Cardiac muscle cell (in vitro differentiated cells and primary cell): ENCODE measurements at regions not wholly inside any gene's neighbourhood (a gene's known extent, or its start where the extent isn't known, plus 50 kb on each side); places are given as distances from the start of the nearest gene placed in this dataset.

ENCODE experiments used
- DNase-seq, 2 donors: peaks; one replicate each; pipeline versions ENCODE4 v3.0.0 to v3.0.0-alpha.2; 2010 to 2017; ENCODE audit warnings: low read depth in 1 of 2, low spot score in 1 of 2
- H3K27ac ChIP-seq: fragments of 200-600 bp; sonication (generic); 2 replicates; pipeline ENCODE4 v1.5.1; 2016
- H3K27me3 ChIP-seq: fragments of 200-600 bp; sonication (generic); 2 replicates; pipeline ENCODE4 v1.6.0; 2016; ENCODE audit warnings: control low read depth
- H3K36me3 ChIP-seq: fragments of 200-600 bp; sonication (generic); 2 replicates; pipeline ENCODE4 v1.5.1; 2016; ENCODE audit warnings: control low read depth
- H3K4me1 ChIP-seq: fragments of 200-600 bp; sonication (generic); 2 replicates; pipeline ENCODE4 v1.8.1; 2017; ENCODE audit warnings: low read depth, mild to moderate bottlenecking, mixed run types
- H3K4me3 ChIP-seq: fragments of 200-600 bp; sonication (generic); 2 replicates; pipeline ENCODE4 v1.5.1; 2016; ENCODE audit warnings: mild to moderate bottlenecking
- H3K9me3 ChIP-seq: fragments of 200-600 bp; sonication (generic); 2 replicates; pipeline ENCODE4 v1.5.1; 2017; ENCODE audit warnings: low read depth, mild to moderate bottlenecking, control low read depth
- TF ChIP-seq, protein P1 (sequence below): IDR thresholded peaks from 2 replicates; pipeline ENCODE4 v1.5.1; 2012; ENCODE audit warnings: low read depth, mild to moderate bottlenecking, low read length

DNA sequence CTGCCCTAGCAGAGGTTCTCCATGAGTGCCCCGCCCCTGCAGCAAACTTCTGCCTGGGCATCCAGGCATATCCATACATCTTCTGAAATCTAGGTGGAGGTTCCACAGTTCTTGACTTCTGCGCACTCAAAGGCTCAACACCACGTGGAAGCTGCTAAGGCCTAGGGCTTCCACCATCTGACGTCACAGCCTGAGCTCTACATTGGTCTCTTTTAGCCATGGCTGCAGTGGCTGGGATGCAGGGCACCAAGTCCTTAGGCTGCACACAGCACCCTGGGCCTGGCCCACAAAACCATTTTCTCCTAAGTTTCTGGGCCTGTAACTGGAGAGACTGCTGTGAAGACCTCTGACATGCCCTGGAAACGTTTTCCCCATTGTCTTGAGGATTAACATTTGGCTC is 272.6 kb upstream of the PLXNA2 start:
- Histone ChIP-seq H3K27ac (no peak overlapping the region), H3K9me3 (no peaks in the 10 kb centered on the region), H3K27me3 (no peaks in the 10 kb centered on the region), H3K4me3 (no peak overlapping the region), H3K4me1 (no peaks in the 10 kb centered on the region), H3K36me3 (no peaks in the 10 kb centered on the region)
- DNase-seq = no peak
- TF ChIP-seq, protein P1, sequence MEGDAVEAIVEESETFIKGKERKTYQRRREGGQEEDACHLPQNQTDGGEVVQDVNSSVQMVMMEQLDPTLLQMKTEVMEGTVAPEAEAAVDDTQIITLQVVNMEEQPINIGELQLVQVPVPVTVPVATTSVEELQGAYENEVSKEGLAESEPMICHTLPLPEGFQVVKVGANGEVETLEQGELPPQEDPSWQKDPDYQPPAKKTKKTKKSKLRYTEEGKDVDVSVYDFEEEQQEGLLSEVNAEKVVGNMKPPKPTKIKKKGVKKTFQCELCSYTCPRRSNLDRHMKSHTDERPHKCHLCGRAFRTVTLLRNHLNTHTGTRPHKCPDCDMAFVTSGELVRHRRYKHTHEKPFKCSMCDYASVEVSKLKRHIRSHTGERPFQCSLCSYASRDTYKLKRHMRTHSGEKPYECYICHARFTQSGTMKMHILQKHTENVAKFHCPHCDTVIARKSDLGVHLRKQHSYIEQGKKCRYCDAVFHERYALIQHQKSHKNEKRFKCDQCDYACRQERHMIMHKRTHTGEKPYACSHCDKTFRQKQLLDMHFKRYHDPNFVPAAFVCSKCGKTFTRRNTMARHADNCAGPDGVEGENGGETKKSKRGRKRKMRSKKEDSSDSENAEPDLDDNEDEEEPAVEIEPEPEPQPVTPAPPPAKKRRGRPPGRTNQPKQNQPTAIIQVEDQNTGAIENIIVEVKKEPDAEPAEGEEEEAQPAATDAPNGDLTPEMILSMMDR = no peak

DNA sequence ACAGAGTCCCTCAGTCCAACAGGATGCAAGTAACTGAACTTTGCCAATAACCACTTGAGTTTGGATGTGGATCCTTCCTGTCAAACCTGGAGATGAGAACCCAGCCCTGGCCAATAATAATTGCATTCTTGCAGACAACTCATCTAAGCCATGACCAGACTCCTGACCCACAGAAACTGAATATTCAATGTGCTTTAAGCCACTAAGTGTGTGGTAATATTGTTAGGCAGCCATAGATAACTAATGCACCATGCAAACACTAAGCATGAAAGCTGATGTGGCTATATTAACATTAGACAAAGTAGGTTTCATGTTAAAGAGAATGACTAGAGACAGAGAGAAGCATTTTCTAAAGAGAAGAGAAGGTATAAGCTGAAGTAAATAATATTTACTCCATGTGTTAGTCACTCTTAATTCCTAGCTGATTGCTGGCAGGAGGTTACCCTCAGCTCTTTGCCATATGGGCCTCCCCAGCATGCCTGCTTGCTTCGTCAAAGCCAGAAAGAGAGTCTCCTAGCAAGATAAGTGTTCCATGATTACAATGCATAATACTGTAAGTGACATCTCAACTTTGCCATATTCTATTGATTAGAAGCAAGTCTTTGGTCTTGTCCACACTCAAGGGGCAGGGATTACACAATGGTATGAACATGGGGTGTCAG is 276.4 kb upstream of the PLXNA2 start:
- no peaks in the 10 kb centered on the region for H3K27me3 ChIP-seq
- no peak overlapping the region for H3K4me3 ChIP-seq
- H3K27ac ChIP-seq = no peak overlapping the region
- DNase-seq = no peak
- H3K36me3 ChIP-seq = no peaks in the 10 kb centered on the region
- TF ChIP-seq, protein P1 = no peak
- H3K4me1 ChIP-seq = peaks cover 3% of the 10 kb centered on the region
- no peaks in the 10 kb centered on the region for H3K9me3 ChIP-seq

DNA sequence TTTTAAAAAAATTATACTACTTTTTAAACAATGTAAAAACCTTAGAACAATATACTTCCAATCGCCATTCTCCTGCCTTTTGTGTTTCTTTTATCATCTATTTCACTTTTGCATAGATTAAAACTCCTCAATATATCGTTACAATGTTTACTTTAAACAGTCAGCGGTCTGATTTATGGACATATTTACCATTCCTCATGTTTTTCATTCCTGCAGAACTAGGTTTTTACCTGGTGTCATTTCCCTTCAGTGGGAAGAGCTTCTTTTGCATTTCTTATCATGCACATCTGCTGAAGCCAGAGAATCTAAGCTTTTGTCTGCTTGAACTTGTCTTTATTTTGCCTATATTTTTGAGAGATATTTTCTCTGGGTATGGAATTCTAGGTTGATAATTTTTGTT is 277.4 kb upstream of the PLXNA2 start:
- Histone ChIP-seq H3K4me3 (no peak overlapping the region), H3K36me3 (no peaks in the 10 kb centered on the region), H3K27me3 (no peaks in the 10 kb centered on the region), H3K4me1 (peaks cover 10% of the 10 kb centered on the region), H3K27ac (no peak overlapping the region), H3K9me3 (no peaks in the 10 kb centered on the region)
- no peak for DNase-seq
- TF ChIP-seq, protein P1 = no peak

DNA sequence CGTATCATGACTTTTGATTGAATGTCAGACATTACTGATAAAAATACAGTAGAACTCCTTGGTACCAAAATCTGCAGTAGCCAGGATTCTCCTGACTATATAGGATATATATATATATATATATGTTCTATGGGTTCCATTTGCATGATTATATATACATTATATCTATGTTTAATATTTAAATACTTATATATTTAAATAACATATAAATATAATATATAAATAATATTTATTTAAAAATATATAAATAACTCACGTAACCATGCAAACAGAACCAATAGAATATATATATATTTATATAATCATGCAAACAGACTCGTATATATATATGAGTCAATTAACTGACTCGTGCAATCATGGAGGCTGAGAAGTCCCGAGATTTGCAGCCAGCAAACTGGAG is 278.8 kb upstream of the PLXNA2 start:
- Histone ChIP-seq H3K4me1 (peaks cover 20% of the 10 kb centered on the region), H3K27ac (no peak overlapping the region), H3K4me3 (no peak overlapping the region), H3K36me3 (no peaks in the 10 kb centered on the region), H3K9me3 (no peaks in the 10 kb centered on the region), H3K27me3 (no peaks in the 10 kb centered on the region)
- TF ChIP-seq, protein P1 = no peak
- DNase-seq = no peak

DNA sequence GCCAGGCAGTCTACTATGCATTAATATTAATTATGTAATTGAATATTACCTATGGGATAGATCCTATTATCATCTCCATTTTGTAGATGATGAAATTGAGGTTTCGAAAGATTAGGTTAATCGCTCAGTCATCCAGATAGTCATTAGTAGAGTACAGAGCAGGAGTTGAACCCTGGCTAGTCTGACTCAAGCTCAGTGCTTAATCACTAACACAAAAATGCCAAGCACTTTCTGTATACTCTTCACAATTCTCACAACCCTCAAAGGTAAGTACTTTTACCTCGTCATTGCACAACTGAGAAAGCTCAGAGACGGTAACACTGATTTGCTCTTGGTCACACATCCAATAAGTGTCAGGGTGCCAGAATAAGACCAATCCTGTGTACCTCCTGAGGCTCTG is 280.2 kb upstream of the PLXNA2 start:
- no peak overlapping the region for H3K27ac ChIP-seq
- DNase-seq = no peak
- H3K27me3 ChIP-seq = no peaks in the 10 kb centered on the region
- peaks cover 34% of the 10 kb centered on the region for H3K4me1 ChIP-seq
- H3K9me3 ChIP-seq = no peaks in the 10 kb centered on the region
- TF ChIP-seq, protein P1 = no peak
- H3K4me3 ChIP-seq = no peak overlapping the region
- no peaks in the 10 kb centered on the region for H3K36me3 ChIP-seq
